ENCODE measurements at regions not wholly inside any gene's neighbourhood (a gene's known extent, or its start where the extent isn't known, plus 50 kb on each side); places are given as distances from the start of the nearest gene placed in this dataset.

GRCh38 chr12:58441483-58441882 lies 478.8 kb downstream of the LRIG3 start:
- intact Hi-C loops (cut with DNase I) = loop anchor here in 1 of 2 donors (5.0 kb wide), 1 partner anchor 94 kb away; no protein-coding TSS in a partner anchor
- H3K36me3 ChIP-seq (ENCODE audit: insufficient read depth in 1 of 2, low read depth in 1 of 2) = no peaks in the 10 kb centered on the region
- no peak overlapping the region for H3K4me3 ChIP-seq
- ATAC-seq (no peak), DNase-seq (no peak)
- TF ChIP-seq CTCF (IDR thresholded peaks at IDR 0.05) = no peak
- H3K27ac ChIP-seq = no peak overlapping the region
- H3K4me1 ChIP-seq = no peaks in the 10 kb centered on the region
- 90 to 92% (median 92%) methylated on average over 2 of the region's 2 CpGs for WGBS, 3 donors
- H3K27me3 ChIP-seq (ENCODE audit: insufficient read depth in 3 of 3, low read length in 2 of 3) = no peaks in the 10 kb centered on the region
- H3K9me3 ChIP-seq = no peaks in the 10 kb centered on the region

GRCh38 chr12:58443273-58443980 lies 476.9 kb downstream of the LRIG3 start:
- peak; percentile 55 to 85 (median 70) for ATAC-seq
- no peaks in the 10 kb centered on the region for H3K4me1 ChIP-seq

GRCh38 chr12:58443981-58444371 lies 476.3 kb downstream of the LRIG3 start:
- DNase-seq (peak in 1 of 2 donors; percentile 22), ATAC-seq (peak; percentile 79 to 94 (median 90))
- H3K4me1 ChIP-seq = no peaks in the 10 kb centered on the region
- WGBS, 3 donors = 30 to 48% (median 42%) methylated on average over 8 of the region's 8 CpGs
- peak overlapping the region; percentile 72 for H3K27ac ChIP-seq
- no peaks in the 10 kb centered on the region for H3K9me3 ChIP-seq
- no peaks in the 10 kb centered on the region for H3K36me3 ChIP-seq (ENCODE audit: insufficient read depth in 1 of 2, low read depth in 1 of 2)
- TF ChIP-seq CTCF (IDR thresholded peaks at IDR 0.05) = no peak
- no peak overlapping the region for H3K4me3 ChIP-seq
- intact Hi-C loops (cut with DNase I) = loop anchor here in 1 of 2 donors (5.0 kb wide), 1 partner anchor 97 kb away; no protein-coding TSS in a partner anchor
- H3K27me3 ChIP-seq (ENCODE audit: insufficient read depth in 3 of 3, low read length in 2 of 3) = no peaks in the 10 kb centered on the region

More at GRCh38 chr12:58443273-58443980, 476.9 kb downstream of the LRIG3 start:
- no peaks in the 10 kb centered on the region for H3K36me3 ChIP-seq (ENCODE audit: insufficient read depth in 1 of 2, low read depth in 1 of 2)
- peak overlapping the region; percentile 72 for H3K27ac ChIP-seq
- no peak overlapping the region for H3K4me3 ChIP-seq
- DNase-seq = no peak
- no peaks in the 10 kb centered on the region for H3K9me3 ChIP-seq
- no peaks in the 10 kb centered on the region for H3K27me3 ChIP-seq (ENCODE audit: insufficient read depth in 3 of 3, low read length in 2 of 3)
- intact Hi-C loops (cut with DNase I) = loop anchor here in 1 of 2 donors (5.0 kb wide), 1 partner anchor 96 kb away; no protein-coding TSS in a partner anchor
- peak; percentile 39 for TF ChIP-seq CTCF (IDR thresholded peaks at IDR 0.05)

GRCh38 chr12:58450868-58451482 lies 469.3 kb downstream of the LRIG3 start:
- Histone ChIP-seq H3K27me3 (ENCODE audit: insufficient read depth in 3 of 3, low read length in 2 of 3) (no peaks in the 10 kb centered on the region), H3K27ac (no peak overlapping the region), H3K4me1 (no peaks in the 10 kb centered on the region), H3K36me3 (ENCODE audit: insufficient read depth in 1 of 2, low read depth in 1 of 2) (no peaks in the 10 kb centered on the region), H3K9me3 (no peaks in the 10 kb centered on the region), H3K4me3 (no peak overlapping the region)
- TF ChIP-seq CTCF (IDR thresholded peaks at IDR 0.05) = no peak
- intact Hi-C loops (cut with DNase I) = no loop called here
- 52 to 75% (median 66%) methylated on average over 2 of the region's 2 CpGs for WGBS, 3 donors
- DNase-seq (no peak), ATAC-seq (no peak)
